Liver (tissue), 2 donors: ENCODE measurements at regions not wholly inside any gene's neighbourhood (a gene's known extent, or its start where the extent isn't known, plus 50 kb on each side); places are given as distances from the start of the nearest gene placed in this dataset.

Experiments
- CTCF ChIP-seq: fragments of 150-350 bp; IDR thresholded peaks from 2 replicates; pipeline ENCODE4 v1.5.1; 2017; ENCODE audit warnings: improper control_type of control experiment, low read depth, low read length; ENCODE audit not compliant: missing input control
- REST ChIP-seq: IDR thresholded peaks from 2 replicates; pipeline ENCODE4 v1.6.1; 2016; ENCODE audit warnings: antibody characterized with exemption, mild to moderate bottlenecking
- YY1 ChIP-seq: IDR thresholded peaks from 2 replicates; pipeline ENCODE4 v1.6.1; 2016; ENCODE audit warnings: antibody characterized with exemption, mild to moderate bottlenecking
- donor health status: healthy.

GRCh38 chr16:51801635-51802034 is 650.6 kb upstream of the SALL1 start:
- TF ChIP-seq CTCF (no peak), REST (no peak), YY1 (no peak)
